ENCODE measurements at regions not wholly inside any gene's neighbourhood (a gene's known extent, or its start where the extent isn't known, plus 50 kb on each side); places are given as distances from the start of the nearest gene placed in this dataset.
"Not testable (repeated sequence)": the region's sequence is repeated elsewhere in the genome, so short reads cannot be mapped to it uniquely, and the experiment has no call there.

DNA sequence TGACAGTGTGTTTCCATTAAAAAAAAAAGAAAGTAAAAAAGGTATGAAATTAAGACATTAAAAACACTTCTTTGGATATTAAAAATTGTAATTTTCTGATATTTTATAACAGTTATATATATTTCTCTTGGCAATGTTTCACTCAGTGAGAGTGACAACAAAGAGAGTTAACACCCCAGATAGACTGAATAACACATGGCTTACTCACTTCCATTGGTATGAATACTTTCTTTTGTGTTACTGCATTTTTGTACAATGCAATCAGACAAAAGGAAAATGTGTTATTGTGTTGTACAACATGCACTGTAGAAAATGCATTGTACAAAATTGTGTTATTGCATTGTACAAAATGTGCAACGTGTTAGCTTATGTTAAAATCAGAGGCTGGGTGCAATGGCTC is 676.6 kb upstream of the AMELY start:
- not testable (repeated sequence) for DNase-seq

DNA sequence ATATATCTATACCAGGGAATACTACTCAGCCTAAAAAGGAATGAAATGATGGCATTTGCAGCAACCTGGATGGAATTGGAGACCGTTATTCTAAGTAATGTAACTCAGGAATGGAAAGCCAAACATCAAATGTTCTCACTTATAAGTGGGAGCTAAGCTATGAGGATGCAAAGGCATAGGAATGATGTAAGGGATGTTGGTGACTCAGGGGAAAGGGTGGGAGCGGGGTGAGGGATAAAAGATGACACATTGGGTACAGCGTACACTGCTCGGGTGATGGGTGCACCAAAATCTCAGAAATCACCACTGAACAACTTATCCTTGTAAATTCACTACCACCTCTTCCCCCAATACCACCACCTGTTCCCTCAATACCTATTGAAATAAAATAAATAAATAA is 651.0 kb upstream of the AMELY start:
- no peak for DNase-seq

DNA sequence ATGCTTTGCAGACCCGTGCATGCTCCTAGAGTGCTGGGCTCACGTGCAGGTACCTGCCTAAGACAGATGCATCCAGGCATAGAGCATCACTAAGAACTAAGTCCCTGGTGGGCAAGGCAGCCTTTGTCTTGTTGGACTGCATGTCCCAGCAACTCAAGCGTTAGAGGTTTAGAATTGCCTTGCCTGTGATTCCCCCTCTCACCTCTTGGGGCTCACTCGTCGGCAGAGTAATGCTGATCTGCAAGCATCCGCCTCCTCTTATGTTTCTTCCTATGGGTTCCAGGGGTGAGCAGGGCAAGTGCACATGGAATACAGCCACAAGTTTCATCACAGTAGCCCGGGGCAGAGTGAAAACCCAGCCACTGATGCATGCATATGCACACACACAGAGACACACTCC is 646.1 kb upstream of the AMELY start:
- DNase-seq = no peak

DNA sequence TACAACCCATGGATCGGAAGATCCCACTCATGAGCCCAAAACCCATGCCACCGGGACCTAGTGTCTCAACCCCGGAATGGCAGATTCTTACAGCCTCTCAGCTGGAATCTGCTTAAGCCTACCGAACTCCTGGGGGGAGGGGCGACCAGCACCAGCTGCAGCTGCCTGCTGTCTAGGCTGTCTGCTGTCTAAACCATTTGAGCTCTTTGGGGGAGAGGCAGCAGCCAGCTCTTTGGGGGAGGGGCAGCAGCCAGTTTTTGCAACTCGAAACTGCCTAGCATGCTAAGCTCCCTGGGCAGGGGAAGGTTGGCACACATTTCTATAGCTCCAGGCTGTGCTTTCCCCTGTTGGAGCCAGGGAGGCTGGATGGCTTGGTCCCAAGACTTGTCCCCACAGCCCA is 643.5 kb upstream of the AMELY start:
- DNase-seq = no peak

DNA sequence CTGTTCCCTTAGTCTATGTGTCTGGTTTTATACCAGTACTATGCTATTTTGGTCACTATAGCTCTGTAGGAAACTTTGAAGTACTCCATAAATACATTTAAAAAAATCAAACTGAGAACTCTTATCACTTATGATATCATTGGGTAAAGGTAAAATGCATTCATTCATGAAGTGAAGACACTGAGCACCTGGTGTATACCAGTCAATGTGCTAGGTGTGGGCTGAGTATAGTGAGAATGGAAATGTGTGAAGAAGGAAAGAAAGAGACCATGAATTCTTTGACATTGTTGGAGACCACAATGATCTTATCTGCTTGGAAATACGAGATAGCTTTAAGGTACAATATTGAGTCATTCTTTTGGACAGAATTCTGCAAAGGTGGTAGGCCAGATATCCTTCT is 633.5 kb upstream of the AMELY start:
- DNase-seq = no peak

DNA sequence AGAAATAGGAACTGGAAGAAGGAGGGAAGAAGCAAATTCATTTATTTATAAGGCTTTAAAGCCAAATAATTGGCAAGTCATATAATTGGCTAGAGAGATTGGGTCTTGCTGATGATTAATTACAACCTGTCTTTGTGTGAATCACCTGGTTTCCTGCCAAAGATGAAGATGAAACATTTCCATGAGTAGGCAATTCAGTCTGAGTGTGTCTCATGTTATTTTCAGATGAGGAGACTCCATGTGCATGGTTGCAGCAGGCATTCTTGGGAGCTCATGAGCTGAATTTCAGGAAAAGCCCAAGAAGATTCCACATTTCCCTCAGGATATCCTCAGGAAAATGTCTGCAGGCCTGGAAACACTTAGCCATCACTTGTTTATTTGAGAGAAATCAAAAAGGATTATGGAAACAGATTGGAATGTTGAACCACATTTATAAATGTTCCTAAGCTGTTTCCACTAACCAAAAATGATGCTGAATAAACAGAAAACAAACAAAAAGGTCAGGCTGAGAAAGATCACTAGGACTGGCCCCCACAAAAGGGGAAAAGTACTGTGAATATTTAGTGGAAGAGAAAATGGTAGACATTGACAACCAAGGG is 632.7 kb upstream of the AMELY start:
- no peak for DNase-seq

DNA sequence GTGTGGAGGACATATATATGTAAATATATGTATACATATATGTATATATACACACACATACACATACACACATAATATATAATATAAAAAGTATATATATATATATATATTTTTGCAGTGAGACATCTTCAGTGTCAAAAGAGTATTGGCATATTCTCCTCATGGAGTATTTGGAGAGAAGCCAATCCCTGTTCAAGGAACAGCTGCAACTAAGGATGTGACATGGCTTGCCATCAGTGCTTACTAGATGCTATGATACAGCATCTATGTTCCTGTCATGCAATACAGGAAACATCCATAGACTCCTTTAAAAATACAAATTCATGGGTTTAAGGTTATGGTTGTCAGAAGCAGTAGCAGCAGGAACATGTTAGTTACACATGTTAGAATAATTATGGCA is 632.0 kb upstream of the AMELY start:
- DNase-seq = no peak

DNA sequence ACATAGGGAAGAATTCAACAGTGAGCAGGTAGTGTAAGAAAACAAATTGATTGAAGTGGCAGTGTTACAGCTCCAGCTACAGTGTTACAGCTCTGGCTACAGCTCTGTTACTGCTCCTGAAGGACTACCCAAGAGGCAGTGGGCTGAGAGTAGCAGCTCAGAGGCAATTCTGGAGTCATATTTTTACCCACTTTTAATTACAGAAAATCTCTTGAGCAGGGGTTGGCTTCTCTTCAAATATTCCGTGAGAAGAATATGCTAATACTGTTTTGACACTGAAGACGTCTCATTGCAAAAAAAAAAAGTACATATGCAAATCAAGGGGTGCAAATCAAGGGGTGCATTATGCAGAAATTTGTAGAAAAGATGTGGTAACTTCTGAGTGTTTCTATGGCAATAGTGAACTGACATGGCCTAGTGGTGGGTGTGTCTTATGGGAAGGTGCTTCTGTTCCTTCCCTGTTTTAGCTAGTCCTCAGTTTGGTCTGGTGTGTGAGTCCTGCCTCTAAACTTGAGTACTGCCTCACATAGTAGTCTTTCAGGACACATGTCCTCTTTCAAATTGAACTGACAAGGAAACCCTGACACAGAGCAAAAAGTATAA is 630.8 kb upstream of the AMELY start:
- no peak for DNase-seq

DNA sequence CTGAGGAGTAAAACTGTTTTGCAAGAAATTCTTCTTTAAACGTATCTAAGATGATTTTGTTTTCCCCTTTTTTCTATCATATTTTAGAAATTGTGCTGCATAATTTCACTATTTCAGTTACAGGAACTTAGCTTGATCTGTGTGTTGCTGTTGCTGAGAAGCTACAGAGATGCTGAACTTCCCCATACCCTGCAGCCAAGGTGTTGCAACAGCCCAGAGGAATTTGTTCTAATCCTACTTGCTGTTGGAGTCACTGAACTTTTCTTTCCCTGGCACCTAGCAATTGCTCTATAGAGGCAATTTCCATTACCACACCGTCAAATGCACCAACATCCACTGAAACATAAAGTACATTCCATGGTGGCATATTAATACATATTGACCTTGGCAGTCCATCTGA is 617.8 kb upstream of the AMELY start:
- no peak for DNase-seq

DNA sequence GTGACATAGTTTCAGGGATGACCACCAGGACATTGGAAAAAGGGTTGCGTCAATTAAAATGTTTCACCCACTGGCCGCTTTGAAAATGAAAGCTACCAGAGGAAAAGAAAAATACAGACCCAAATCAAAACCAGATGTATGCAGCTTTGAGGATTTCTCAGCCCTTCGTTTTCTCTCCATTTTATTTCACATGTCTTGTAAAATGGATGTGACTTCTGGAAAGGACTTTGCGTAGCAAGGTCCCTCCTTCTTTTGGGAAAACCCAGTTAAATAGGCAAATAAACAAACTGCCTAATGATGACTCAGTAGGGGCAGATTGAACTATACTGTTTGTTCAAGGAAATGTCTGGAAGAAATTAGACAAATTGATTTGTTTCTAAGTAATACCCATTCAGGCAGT is 616.0 kb upstream of the AMELY start:
- not testable (repeated sequence) for DNase-seq

DNA sequence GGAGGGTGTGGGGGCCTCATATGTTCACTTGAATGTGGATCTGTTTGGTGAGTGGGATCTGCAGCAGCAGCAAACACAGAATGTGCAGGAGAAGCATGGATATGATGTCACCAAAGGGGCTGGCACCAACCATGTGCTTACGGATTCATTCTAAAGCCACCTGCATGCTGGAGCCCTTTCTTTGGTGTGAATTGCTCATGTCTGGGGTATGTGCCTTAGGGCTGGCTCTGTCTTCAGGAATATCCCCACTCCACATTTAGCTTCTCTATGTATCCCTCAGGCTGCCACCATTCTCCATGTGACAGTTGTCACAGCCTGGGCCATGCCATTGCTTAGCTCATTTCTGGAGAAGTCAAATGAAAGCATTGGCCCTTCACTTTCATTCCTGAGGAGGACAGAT is 606.8 kb upstream of the AMELY start:
- DNase-seq = no peak

DNA sequence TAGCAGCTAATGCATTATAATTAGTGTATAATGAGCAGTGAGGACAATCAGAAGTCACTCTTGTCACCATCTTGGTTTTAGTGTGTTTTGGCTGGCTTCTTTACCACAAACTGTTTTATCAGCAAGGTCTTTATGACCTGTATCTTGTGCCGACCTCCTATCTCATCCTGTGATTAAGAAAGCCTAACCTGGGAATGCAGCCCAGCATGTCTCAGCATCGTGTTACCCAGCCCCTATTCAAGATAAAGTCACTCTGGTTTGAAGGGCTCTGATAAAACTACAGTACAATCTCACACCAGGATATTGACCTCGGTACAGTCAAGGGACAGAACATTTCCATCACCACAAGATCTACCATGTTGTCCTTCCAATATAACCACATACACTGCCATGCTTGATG is 604.7 kb upstream of the AMELY start:
- DNase-seq = no peak

DNA sequence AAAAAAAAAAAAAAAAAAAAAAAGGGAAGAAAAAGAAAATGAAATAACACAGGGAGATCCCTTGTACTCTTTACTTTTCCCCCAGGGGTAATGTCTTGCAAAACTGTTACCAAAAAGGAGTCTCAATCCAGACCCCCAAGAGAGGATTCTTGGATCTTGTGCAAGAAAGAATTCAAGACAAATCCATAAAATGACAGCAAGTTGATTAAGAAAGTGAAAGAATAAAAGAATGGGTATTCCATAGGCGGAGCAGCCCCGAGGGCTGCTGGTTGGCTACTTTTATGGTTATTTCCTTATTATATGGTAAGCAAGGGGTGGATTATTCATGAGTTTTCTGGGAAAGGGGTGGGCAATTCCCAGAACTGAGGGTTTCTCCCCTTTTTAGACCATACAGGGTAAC is 604.3 kb upstream of the AMELY start:
- DNase-seq = no peak

DNA sequence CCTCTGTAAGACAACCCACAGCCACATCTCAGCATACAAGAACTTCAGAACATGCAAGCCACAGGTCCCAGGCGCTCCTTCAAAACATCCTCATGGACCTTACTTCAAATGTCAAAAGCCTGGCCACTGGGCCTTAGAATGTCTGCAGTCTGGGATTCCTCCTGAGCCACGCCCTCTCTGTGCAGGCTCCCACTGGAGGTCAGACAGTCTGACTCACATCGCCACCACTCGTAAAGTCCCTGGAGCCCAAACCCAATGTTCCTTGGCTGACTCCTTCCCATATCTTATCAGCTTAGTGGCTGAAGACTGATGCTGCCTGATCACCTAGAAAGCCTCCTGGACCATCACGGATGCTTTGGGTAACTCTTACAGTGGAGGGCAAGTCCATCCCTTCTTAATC is 591.3 kb upstream of the AMELY start:
- DNase-seq = no peak

DNA sequence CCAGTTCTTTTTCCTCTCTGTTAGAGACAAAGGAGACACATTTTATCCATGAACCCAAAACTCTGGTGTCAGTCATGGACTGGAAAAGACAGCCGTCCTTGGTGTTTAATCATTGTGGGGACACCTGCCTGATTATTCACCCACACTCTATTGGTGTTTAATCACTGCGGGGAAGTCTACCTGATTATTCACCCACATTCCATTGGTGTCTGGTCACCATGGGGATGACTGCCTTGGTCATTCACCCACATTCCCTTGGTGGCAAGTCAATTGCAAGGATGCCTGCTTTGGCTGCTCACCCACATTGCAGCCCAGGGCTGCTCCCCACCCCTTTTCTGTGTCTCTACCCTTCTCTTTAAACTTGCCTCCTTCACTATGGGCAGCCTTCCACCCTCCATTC is 589.7 kb upstream of the AMELY start:
- no peak for DNase-seq

DNA sequence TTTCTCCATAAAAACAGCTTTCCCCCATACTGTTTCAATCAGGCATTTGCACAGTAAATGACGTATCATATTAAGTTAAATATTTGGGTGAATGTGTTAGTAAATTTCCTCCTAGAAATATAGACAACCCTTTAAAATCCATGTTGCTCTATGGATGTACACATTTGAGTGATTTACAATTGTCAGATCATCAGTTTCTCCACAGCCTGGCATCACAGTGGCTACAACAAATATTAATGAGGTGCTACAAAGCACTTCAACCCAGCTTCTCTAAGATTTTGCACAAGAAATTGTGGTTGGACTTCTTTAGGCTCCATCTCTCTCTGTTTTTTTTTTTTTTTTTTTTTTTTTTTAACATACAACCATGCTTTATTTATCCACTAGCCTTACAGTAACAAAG is 584.4 kb upstream of the AMELY start:
- DNase-seq = no peak

DNA sequence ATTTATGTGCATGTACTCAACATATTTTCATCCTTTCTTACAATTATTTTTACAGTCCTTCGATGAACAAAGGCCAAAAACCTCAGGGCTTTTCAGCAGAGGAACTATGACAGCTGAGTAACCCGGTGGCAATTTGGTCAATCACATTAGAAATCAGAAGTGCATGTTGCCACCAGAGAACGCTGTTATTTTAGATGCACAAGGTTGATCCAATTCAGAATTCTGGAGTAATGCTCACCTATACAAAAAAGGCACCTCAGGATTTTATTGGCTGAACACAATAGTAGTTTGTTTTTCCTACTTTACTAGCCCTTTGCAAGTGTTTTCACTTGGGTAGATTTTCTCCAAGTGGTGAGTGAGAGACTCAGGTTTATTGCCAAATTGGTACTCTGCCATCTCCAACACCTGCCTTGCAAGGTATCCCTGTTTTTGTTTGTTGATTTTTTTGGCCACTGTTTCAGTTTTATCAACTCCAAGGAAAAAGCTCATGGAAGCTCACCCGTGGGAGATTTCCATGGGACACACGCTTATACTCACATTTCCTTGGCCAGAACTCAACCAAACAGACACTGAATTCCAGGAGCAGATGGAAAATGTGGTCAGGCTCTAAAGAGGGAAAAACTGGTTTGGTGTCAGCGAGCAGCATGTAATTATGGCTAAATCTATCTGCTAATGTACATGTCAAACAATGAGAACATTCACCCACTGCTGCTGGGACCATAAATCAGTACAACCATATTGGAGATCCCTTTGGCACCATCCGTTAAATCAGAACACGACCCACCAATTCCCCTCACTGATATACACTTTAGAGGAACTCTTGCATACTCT is 573.1 kb upstream of the AMELY start:
- not testable (repeated sequence) for DNase-seq

DNA sequence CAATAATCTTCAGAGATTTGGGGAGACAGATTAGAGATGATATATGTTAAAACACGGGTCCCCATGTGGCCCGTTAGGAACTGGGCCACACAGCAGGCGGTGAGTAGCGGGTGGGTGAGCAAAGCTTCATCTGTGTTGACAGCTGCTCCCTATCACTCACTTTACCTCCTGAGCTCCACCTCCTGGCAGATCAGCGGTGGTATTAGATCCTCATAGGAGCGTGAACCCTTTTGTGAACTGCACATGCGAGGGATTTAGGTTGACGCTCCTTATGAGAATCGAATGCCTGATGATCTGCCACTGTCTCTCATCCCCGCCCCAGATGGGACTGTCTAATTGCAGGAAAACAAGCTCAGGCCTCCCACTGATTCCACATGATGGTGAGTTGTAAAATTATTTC is 560.4 kb upstream of the AMELY start:
- DNase-seq = no peak

DNA sequence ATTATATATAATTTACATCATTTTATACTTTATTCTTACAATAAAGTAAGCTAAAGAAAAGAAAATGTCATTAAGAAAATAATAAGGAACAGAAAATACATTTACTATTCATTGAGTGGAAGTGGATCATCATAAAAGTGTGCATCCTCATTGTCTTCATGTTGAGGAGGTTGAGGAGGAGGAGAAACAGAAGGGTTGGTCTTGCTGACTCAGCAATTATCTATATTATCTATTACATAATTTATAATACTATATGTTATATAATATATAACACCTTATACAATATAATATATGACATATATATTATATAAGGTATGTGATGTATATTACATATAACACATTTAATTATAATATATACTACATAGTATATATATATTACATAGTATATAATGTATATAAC is 558.5 kb upstream of the AMELY start:
- DNase-seq = no peak

DNA sequence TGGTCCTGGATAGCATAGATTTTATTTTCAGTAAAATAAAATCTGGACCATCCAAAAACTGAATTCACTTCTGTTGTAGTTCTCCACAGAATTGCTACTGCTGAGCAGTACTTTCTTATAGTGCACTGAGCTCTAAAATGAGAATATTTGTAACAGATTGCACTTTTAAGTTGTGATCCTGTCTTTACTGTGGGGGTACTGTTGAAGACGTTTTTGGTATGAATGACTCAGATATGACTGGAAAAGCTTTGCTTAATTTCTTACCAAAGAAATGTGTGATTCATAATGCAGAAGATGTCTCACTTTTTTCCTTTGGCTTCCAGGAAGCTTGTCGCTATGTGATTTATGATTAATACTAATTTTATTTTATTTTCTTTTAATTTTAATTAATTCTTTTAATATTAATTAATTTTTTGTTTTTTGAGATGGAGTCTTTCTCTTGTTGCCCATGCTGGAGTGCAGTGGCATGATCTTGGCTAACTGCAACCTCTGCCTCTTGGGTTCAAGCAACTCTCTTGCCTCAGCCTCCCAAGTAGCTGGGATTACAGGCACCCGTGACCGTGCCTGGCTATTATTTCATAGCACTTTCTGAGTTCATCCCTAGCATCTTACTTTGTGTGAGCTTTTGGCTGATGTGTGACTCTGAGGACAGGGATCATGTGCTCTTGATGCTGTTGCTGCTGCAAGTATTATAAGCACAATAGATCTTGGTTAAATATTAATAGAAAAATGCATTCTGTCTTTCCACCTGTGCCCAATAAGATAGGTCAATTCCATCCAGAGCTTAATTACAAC is 557.6 kb upstream of the AMELY start:
- DNase-seq = no peak

DNA sequence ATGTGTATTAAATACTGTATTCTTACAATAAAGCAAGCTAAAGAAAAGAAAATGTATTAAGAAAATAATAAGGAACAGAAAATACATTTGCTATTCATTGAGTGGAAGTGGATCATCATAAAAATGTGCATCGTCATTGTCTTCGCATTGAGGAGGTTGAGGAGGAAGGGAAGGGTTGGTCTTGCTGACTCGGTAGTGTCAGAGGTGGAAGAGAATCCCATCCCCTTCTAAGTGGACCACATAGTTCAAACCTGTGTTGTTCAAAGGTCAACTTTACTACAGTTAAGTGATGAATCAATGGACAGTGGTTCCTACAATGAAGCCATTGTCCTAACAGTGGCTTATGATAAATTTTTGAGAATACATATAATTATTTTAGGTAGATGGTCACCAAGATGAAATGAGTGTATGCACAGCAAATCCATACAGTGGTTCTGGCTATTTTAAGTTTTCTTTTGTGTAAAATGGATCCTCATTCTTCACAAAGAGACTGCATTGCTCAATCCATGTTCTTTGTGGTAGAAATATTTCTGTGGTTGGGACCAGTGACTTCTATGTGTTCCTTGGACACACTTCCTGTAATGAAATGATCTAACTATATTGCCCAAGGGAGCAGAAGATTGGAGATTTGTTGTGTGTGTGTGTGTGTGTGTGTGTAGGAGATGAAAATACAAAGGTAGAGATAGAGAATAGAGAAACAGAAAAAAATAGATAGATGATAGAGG is 556.4 kb upstream of the AMELY start:
- no peak for DNase-seq

DNA sequence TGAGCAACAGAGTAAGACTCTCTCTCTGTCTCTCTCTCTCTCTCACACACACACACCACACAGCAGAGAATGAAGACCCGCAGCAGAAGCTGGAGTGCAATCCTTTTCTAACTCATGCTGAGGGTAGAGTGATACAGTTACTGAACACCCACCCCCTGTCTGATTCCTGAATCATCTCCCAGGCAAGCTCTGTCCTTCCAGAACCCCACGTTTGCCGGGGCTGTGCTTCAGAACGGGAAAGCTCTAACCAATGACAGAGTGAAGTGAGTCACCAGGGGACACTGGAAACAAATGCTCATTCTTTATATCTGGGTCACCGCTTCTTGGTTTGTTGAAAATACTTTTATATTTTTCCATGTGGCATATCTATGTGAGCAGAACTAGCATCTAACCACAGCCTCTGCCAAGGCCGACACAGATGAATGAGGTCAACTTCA is 553.7 kb upstream of the AMELY start:
- DNase-seq = peak; percentile 3 to 13

DNA sequence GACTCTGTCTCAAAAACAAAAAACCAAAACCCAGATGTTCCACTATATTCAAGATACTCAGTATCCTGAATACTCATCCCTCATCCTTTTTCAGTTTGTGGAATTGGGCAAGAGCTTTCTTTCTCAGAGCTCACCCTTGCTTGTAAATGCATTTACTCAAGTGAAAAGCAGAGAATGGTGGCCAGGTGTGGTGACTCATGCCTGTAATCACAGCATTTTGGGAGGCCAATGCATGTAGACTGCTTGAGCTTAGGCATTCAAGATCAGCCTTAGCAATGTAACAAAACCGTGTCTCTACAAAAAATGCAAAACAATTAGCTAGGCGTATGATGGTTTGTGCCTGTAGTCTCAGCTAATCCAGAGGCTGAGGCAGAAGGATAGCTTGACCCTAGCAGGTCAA is 553.2 kb upstream of the AMELY start:
- DNase-seq = no peak

Measured in stimulated activated CD4-positive, alpha-beta T cell treated with anti-CD3 and anti-CD28 coated beads, Interleukin-4, amount 100 ng/mL, for 4 hours (primary cell).